Retina (tissue), 1 donor: ENCODE measurements at regions not wholly inside any gene's neighbourhood (a gene's known extent, or its start where the extent isn't known, plus 50 kb on each side); places are given as distances from the start of the nearest gene placed in this dataset.

Experiments
- DNase-seq: peaks from one replicate; pipeline ENCODE4 v3.0.0-alpha.2; 2016

DNA sequence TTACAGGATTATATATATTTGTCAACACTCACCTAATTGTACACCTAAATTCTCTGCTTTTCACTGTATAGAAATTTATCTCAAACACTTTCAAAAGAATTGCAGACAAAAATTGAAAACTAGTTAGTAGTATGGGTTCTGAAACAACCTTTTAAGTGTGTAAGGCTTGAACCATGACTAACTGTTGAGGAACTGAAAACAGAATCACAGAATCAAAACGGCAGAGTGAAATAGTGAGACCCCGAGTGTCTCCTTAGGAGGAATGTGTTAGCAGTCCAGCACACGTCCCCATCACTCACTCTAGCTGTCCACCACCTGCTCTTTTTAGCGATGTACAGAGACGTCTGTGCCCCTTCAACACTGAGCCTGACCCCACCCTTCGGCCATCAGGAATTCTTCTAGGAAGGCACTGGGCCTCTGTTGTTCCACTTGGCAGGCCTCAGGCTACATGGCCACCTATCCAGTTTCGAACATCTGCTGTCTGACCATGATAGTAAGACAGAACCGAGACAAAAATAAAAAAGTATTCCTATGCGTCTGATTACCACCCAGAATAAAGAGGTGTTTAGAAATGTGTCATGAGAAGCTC, 227.4 kb downstream of the C6orf118 start:
- no peak for DNase-seq

DNA sequence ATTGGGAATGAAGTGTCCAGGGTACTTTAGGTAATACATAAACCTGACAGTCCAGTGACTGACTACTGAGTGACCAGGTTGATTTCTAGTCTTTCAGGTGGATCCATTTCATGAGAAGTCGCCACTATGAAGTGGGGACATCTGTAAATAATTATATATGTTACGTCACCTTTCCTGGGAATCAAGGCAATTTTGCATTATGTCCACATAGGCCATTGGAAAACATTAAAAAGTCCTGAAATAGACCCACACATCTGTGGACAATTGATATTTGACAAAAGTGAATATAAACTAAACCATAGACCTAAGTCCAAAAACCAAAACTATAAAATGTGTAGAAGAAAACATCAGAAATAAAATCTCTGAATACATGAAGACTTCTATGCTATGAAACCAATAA, 231.5 kb downstream of the C6orf118 start:
- no peak for DNase-seq

DNA sequence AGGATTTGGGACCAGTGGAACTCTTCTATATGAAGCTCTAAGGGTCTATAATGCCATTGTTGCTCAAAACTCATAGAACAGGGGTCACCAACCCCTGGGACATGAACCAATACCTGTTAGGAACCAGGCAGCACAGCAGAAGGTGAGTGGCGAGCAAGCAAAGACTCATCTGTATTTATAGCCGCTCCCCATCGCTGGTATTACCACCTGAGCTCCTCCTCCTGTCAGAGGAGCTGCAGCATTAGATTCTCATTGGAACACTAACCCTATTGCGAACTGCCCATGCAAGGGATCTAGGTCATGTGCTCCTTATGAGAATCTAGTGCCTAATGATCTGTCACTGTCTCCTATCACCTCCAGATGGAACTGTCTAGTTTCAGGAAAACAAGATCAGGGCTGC, 237.5 kb downstream of the C6orf118 start:
- DNase-seq, result no peak

DNA sequence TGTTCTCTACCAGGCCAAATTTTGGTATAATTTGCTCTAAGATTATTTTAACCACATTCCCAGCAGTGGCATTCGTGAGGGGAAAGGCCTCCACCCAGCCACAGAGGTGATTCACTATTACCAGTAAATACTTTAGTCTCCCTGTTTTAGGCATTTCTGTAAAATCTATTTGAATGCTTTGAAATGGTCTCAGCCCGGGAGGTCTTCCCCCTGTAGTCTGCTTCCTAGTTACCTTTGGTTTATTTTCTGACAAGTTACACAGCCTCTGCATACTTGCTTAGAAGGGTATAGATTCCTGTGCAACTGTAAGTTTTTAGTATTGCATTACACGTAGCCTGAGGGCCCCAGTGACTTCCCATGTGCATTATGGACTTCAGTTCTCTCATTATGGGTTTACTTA, 248.7 kb downstream of the C6orf118 start:
- no peak for DNase-seq

DNA sequence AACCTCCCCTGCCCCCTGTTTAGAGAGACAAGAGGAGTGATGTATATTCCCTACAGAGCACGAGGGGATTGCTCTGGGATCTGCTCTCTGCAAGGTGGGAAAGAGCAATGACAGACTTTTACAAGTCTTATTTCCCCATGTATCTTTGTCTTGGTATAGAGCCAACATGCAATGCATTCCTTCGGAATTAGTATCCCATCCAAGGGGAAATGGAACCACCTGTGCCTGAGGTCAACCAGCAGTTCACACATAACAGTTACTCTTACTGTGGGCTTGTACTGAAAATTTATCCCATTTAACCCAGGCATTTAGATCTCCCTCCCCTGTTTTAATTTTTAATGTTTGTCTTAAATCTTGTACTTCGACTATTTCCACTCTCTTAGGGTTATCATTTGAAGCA, 250.4 kb downstream of the C6orf118 start:
- DNase-seq, result no peak

DNA sequence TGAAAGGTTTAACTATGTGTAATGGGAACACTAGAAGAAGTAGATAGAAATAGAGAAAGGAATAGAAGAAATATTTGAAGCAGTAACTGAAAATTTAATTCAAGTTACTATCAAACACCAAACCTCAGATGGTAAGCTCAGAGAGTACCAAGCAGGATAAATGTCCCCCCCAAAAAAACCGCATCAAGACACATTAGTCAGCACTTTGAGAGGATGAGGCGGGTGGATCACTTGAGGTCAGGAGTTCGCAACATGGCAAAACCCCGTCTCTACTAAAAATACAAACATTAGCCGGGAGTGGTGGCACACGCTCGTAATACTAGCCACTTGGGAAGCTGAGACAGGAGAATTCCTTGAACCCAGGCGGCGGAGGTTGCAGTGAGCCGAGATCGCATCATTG, 253.1 kb downstream of the C6orf118 start:
- DNase-seq, result no peak

GRCh38 chr6:165055231-165055630, 254.2 kb downstream of the C6orf118 start:
- DNase-seq, result no peak

DNA sequence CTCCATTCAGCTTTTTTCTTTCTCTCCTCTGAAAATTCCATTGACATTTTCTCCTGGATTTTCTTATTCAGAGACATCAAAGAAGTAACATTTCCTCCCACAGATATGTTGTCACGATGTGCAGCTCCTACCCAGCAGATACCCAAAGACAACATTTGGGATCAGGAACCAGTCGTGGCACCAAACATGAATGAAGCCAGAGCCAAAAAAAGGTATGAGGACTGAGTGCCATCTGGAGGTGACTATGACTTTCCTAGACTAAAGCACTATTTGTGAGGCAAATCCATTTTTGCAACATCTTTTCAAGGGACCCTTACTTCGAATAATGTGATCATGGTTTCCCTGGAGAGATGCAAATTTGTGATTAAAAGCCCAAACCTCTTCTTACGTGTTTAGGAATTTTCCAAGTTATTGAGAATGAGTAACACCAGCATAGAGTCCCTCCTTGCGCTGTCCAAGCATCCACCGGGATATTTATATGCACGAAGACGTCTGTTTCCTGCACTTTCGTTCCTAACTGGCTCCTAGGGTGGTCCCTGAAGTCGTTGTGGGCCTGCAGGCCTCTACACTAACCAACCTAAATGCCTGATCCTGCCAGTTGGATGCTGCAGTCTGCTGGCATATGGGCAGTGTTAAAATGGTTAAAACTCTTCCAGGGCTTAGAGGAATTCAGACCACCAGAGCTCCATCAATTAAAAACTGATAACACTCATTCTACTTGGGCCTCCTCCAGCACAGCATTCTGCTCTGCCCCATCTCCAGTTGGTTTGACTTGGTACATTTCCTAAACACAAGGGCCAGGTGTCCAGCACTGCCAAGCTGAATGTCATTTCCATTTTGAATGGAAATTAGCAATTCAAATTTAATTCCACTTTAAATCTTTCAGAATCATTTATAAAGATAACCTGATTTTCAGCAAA, 256.6 kb downstream of the C6orf118 start:
- DNase-seq, result no peak

GRCh38 chr6:165049362-165049761, 260.0 kb downstream of the C6orf118 start:
- DNase-seq, result no peak

GRCh38 chr6:165047952-165048351, 261.5 kb downstream of the C6orf118 start:
- no peak for DNase-seq

- DNase-seq, result no peak
Observed at GRCh38 chr6:165045631-165046030, 263.8 kb downstream of the C6orf118 start.

DNA sequence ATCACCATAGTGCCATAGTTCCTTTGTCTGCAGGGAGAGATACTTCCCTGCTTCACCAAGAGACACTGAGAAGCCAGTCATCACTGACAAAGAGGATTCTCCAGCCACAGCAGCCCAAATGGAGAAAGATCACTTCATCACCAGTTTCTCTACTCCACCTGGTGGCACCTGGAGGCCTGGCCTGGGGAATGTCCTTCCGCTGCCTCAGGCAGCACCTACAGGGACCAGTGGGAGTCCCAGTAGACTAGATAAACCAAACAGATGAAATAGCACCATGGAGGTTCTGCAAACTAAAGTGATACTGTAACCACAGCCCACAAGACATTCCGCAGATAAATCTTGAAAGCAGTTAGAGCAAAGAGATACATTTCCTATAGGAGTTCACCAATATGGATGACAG, 266.5 kb downstream of the C6orf118 start:
- no peak for DNase-seq

DNA sequence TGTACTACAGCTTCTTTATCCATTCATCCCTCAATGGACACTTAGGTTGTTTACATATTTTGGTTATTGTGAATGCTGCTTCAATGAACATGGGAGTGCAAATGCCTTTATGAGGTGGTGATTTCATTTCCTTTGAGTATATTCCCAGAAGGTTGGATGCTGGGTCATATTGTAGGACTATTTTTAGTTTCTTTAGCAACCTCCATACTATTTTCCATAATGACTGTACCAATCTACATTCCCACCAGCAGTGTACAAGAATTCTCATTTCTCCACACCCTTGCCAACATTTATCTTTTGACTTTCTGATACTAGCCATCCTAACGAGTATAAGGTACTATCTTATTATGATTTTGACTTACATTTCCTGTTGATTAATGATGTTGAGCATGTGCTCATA, 269.0 kb downstream of the C6orf118 start:
- DNase-seq, result no peak

GRCh38 chr6:165034271-165034741, 275.1 kb downstream of the C6orf118 start:
- DNase-seq, result no peak

DNA sequence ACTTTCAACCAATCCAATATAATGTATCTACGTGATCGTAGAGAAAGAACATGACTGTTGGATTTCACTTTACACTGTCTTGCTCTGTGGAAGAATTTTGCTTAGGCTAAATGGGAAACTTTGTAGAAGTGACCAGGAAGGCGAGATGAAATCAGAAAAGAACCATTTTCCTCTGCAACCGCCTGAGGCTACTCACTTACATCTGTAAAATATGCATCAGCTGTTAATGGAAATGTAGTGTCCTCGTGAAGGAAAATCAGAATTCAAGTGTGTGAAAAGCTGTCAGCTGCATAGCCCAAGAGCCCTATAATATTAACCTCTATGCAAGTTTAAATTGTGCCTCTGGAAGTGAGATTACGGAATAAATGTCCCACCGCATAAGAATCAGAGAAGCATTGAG, 277.9 kb downstream of the C6orf118 start:
- DNase-seq, result no peak

DNA sequence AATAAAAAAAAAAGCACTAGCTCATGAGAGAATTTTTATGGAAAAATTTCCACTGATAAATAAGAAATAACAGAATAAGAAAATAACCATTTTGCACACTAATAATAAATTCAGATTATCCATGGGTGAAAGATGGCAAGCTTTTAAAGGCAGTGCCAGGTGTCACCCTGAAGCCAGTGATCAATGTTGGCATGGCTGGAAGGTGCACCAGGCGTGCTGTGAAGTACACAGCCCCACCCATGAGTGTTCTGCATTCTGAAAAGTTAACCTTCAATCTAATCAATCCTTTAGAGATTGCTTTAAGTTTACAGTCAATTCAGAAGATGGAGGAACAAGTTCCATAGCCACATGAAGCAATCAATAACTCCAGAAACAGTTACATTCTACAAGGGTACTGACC, 284.4 kb downstream of the C6orf118 start:
- DNase-seq, result no peak

GRCh38 chr6:165019681-165020080, 289.7 kb downstream of the C6orf118 start:
- no peak for DNase-seq

DNA sequence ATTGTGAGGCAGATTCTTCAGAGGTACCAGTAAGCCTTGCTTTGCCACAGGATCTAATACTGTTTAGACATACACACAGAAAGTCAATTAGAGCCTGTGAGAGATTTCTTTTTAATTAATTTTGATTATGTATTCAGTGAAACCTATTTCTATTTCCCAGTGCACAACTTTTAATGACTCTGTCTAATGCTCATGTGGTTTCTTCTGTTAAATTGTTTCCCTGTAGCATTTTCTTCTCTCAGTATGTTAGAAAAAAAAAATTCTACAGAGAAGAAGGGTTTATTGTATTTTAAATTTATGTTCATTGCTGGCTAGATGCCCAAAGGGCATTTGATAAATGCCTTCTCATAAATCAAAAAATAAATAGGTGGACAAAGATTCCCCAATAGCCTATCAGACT, 293.7 kb downstream of the C6orf118 start:
- DNase-seq, result no peak

GRCh38 chr6:165013701-165014100, 295.7 kb downstream of the C6orf118 start:
- no peak for DNase-seq

DNA sequence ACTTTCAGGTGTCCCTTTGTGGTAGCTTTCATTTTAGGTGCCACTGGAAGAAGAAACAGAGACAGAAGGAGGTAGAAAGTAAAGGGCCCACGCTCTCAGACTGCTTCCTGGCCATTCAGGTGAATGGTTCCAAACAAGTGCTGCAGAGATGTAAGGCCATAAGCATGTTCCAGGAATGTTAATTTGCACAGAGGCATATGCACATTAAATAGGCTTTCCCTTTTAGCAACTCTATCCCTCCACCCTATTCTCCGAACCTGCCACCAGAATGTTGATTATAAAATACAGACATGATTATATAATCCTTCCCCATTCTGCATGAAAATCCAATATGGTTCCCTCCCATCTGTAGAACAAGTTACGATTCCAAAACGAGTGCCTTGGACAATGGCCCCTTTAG, 297.2 kb downstream of the C6orf118 start:
- DNase-seq, result no peak

DNA sequence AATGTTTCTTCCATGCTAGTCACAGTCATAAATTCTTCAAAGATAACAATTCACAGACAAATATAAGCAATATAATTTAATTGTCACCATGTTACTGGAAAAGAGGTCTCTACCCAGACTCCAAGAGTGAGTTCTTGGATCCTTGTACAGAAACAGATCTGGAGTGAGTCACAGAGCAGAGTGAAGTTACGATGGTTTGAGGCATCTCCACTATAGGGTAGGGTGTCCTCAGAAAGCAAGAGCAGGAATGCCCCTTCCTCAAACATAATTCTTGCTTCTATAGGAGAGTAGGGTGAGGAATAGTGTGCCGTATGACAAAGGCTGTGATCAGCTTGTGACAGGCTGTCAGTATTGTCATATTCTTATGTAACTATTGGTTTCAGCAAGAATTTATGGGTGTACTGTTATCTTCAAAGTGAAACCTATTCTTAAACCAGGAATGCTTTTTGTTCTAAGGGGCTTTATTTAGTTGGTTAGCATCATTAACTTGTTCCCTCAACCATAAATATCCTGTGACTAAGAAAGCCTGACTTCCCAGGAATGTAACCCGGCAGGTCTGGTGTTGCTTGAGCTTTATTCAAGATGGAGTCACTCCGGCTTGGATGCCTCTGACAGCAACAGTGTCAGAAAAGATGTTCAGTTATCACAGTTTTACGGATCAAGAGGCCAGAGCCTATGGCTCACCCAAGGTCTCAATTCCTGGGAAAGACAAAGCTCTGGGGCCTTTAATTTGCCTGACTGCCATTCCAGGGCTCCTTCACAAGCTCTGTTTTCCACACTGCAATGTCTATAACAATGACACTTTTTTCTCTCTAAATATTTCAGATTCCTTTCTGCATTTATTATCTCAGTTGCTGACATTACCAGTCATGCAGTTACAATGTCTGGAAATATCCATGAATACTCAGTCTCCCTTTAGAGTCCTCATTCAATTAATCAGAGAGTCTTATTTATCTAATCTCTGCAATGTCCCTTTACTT, 298.6 kb downstream of the C6orf118 start:
- no peak for DNase-seq

GRCh38 chr6:165008971-165009370, 300.4 kb downstream of the C6orf118 start:
- no peak for DNase-seq

DNA sequence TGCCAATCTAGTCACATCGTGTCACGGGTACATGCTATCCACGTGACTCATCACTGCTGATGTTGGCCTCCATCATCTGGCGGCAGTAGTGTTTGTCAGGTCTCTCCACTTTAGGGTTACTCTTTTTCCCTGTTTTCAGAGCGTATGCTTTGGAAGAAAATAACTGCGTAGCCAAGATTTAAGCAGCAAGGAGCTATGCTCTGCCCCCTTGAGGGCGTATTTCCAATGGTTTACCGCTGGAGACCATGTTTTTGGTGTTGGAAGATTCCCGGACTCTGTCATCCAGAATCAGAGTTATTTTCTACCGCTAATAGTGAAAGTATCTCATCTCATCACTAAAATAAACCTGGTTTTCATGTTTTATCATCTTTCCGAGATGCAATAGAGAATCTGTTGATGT, 306.5 kb downstream of the C6orf118 start:
- DNase-seq, result no peak
